ENCODE measurements at regions not wholly inside any gene's neighbourhood (a gene's known extent, or its start where the extent isn't known, plus 50 kb on each side); places are given as distances from the start of the nearest gene placed in this dataset.

DNA sequence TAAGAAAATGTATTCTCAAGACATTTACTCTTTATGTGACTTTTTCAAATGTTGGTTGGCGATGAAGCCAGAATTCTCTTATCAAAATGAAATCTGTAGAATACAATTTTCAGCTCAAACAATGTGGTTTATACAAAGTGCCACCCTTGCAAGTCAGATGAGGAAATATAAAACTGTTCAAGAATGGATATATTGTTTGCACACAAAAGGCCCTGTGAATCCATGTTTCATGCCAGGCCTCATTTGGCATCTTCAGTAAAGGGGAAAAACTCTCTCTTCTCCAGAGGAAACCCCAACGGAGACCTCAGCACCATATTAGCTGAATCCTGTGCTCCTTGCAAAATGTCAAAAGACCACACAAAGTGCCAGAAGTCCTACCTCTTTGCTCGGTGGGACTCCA lies 310.4 kb downstream of the RRAGC start:
- no peaks in the 10 kb centered on the region for H3K79me2 ChIP-seq (ENCODE audit: low read depth)
- no peak overlapping the region for H3K27ac ChIP-seq
- H3K4me2 ChIP-seq, result no peak overlapping the region
- no peak for TF ChIP-seq EZH2 (IDR thresholded peaks at IDR 0.05; ENCODE audit: low read depth)
- TF ChIP-seq, protein P1, sequence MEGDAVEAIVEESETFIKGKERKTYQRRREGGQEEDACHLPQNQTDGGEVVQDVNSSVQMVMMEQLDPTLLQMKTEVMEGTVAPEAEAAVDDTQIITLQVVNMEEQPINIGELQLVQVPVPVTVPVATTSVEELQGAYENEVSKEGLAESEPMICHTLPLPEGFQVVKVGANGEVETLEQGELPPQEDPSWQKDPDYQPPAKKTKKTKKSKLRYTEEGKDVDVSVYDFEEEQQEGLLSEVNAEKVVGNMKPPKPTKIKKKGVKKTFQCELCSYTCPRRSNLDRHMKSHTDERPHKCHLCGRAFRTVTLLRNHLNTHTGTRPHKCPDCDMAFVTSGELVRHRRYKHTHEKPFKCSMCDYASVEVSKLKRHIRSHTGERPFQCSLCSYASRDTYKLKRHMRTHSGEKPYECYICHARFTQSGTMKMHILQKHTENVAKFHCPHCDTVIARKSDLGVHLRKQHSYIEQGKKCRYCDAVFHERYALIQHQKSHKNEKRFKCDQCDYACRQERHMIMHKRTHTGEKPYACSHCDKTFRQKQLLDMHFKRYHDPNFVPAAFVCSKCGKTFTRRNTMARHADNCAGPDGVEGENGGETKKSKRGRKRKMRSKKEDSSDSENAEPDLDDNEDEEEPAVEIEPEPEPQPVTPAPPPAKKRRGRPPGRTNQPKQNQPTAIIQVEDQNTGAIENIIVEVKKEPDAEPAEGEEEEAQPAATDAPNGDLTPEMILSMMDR (conservative IDR thresholded peaks at IDR 0.05), result no peak
- H3K9me3 ChIP-seq (ENCODE audit: insufficient read depth, low read depth), result no peaks in the 10 kb centered on the region
- no peak overlapping the region for H2AFZ ChIP-seq
- H3K4me3 ChIP-seq, result no peak overlapping the region
- DNase-seq, result no peak
- POLR2A ChIA-PET (ENCODE audit: unreplicated experiment), result no interaction called here
- intact Hi-C loops (cut with micrococcal nuclease; ENCODE audit: unreplicated experiment), result no loop called here
- H3K9me2 ChIP-seq (ENCODE audit: insufficient read depth), result no peaks in the 10 kb centered on the region
- H4K20me1 ChIP-seq (ENCODE audit: insufficient read depth), result 0 out of 2 replicates have a peak, but pooled peaks cover 4% of the 10 kb centered on the region
- H3K27me3 ChIP-seq (ENCODE audit: insufficient read depth, low read depth), result peaks cover 87% of the 10 kb centered on the region
- no peaks in the 10 kb centered on the region for H3F3A ChIP-seq (ENCODE audit: insufficient read depth, low read depth)
- CTCF ChIA-PET, result no interaction called here
- H3K4me1 ChIP-seq (replicated peaks; ENCODE audit: insufficient read depth), result no peaks in the 10 kb centered on the region
- no TSS peak for BruUV-seq (replicated peaks)
- H3K36me3 ChIP-seq (ENCODE audit: low read depth), result no peaks in the 10 kb centered on the region

DNA sequence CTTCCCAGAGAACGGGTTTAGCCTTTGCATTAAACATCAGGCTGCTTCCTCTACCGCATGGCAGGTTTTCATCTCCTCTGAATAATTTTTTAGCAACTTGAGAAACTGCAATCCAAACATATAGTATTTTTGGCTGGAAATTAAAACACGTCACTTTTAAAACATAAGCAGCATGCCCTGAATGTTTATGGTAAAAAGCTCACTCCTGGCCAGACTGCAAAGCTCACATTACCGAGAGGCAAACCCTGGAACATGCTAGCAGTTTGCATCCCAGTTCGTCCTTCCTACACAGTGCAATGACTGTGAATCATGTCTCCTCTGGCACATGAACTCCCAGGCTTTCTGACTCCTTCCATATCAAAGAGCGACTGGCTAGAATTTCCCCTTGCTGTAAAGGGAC lies 312.3 kb downstream of the RRAGC start:
- DNase-seq, result no peak
- Histone ChIP-seq H3K36me3 (ENCODE audit: low read depth) (no peaks in the 10 kb centered on the region), H3K4me3 (no peak overlapping the region), H3K9me3 (ENCODE audit: insufficient read depth, low read depth) (no peaks in the 10 kb centered on the region), H3K4me2 (no peak overlapping the region), H3K4me1 (replicated peaks; ENCODE audit: insufficient read depth) (no peaks in the 10 kb centered on the region), H3F3A (ENCODE audit: insufficient read depth, low read depth) (no peaks in the 10 kb centered on the region), H2AFZ (no peak overlapping the region), H3K27ac (no peak overlapping the region), H3K27me3 (ENCODE audit: insufficient read depth, low read depth) (peaks cover 74% of the 10 kb centered on the region), H3K79me2 (ENCODE audit: low read depth) (no peaks in the 10 kb centered on the region), H3K9me2 (ENCODE audit: insufficient read depth) (no peaks in the 10 kb centered on the region), H4K20me1 (ENCODE audit: insufficient read depth) (0 out of 2 replicates have a peak, but pooled peaks cover 4% of the 10 kb centered on the region)
- ChIA-PET CTCF (no interaction called here), POLR2A (ENCODE audit: unreplicated experiment) (no interaction called here)
- no TSS peak for BruUV-seq (replicated peaks)
- intact Hi-C loops (cut with micrococcal nuclease; ENCODE audit: unreplicated experiment), result no loop called here
- no peak for TF ChIP-seq EZH2 (IDR thresholded peaks at IDR 0.05; ENCODE audit: low read depth)
- TF ChIP-seq, protein P1 (conservative IDR thresholded peaks at IDR 0.05), result no peak

DNA sequence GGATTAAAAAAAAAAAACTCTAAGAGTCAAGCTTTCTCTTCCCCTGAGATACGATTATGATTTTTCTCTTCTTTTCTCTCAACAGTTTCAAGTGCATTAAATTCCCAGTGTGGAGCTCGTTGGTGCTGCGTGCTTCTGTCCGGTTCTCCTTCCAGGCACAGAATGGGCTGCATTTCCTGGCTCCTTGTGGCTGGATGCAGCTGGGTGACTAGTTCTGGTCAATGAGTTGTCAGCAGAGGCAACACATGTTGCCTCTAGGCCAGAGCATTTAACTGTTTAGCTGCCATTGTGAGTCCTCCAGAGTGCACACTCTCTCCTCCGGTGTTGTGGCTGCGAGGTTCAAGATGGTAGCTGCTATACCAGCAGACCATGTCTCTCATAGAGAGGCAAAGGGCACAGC lies 312.9 kb downstream of the RRAGC start:
- no peaks in the 10 kb centered on the region for H3F3A ChIP-seq (ENCODE audit: insufficient read depth, low read depth)
- H2AFZ ChIP-seq, result no peak overlapping the region
- TF ChIP-seq, protein P1 (conservative IDR thresholded peaks at IDR 0.05), result no peak
- no peak for TF ChIP-seq EZH2 (IDR thresholded peaks at IDR 0.05; ENCODE audit: low read depth)
- no TSS peak for BruUV-seq (replicated peaks)
- H3K36me3 ChIP-seq (ENCODE audit: low read depth), result no peaks in the 10 kb centered on the region
- 0 out of 2 replicates have a peak, but pooled peaks cover 4% of the 10 kb centered on the region for H4K20me1 ChIP-seq (ENCODE audit: insufficient read depth)
- no peak overlapping the region for H3K4me2 ChIP-seq
- no peaks in the 10 kb centered on the region for H3K79me2 ChIP-seq (ENCODE audit: low read depth)
- POLR2A ChIA-PET (ENCODE audit: unreplicated experiment), result no interaction called here
- H3K27me3 ChIP-seq (ENCODE audit: insufficient read depth, low read depth), result peaks cover 73% of the 10 kb centered on the region
- no peak overlapping the region for H3K4me3 ChIP-seq
- CTCF ChIA-PET, result no interaction called here
- H3K27ac ChIP-seq, result no peak overlapping the region
- H3K9me3 ChIP-seq (ENCODE audit: insufficient read depth, low read depth), result no peaks in the 10 kb centered on the region
- no peaks in the 10 kb centered on the region for H3K9me2 ChIP-seq (ENCODE audit: insufficient read depth)
- no peaks in the 10 kb centered on the region for H3K4me1 ChIP-seq (replicated peaks; ENCODE audit: insufficient read depth)
- DNase-seq, result no peak
- intact Hi-C loops (cut with micrococcal nuclease; ENCODE audit: unreplicated experiment), result no loop called here

All from PC-9 (cell line).